Ishikawa (cell line): ENCODE measurements at regions not wholly inside any gene's neighbourhood (a gene's known extent, or its start where the extent isn't known, plus 50 kb on each side); places are given as distances from the start of the nearest gene placed in this dataset.
A peak's percentile ranks its signal among the peaks of the same experiment; 100 is the strongest.

Source experiments
- CEBPB ChIP-seq: IDR thresholded peaks from 2 replicates; pipeline ENCODE4 v1.6.1; 2012
- CREB1 ChIP-seq: IDR thresholded peaks from 2 replicates; pipeline ENCODE4 v1.6.1; 2012; ENCODE audit warnings: low read depth
- EGR1 ChIP-seq: IDR thresholded peaks from 2 replicates; pipeline ENCODE4 v1.6.1; 2012
- EP300 ChIP-seq: IDR thresholded peaks from 2 replicates; pipeline ENCODE4 v1.6.1; 2012; ENCODE audit warnings: borderline replicate concordance
- FOXM1 ChIP-seq: IDR thresholded peaks from 2 replicates; pipeline ENCODE4 v1.6.1; 2012; ENCODE audit warnings: low read depth, borderline replicate concordance
- NFIC ChIP-seq: IDR thresholded peaks from 2 replicates; pipeline ENCODE4 v1.6.1; 2012
- RAD21 ChIP-seq: IDR thresholded peaks from 2 replicates; pipeline ENCODE4 v1.6.1; 2012; ENCODE audit warnings: low read depth
- TAF1 ChIP-seq: IDR thresholded peaks from 2 replicates; pipeline ENCODE4 v1.6.1; 2012; ENCODE audit warnings: low read depth, mild to moderate bottlenecking
- TCF12 ChIP-seq: IDR thresholded peaks from 2 replicates; pipeline ENCODE4 v1.6.1; 2012; ENCODE audit warnings: low read depth
- TEAD4 ChIP-seq: IDR thresholded peaks from 2 replicates; pipeline ENCODE4 v1.6.1; 2012
- YY1 ChIP-seq: IDR thresholded peaks from 2 replicates; pipeline ENCODE4 v1.6.1; 2012; ENCODE audit warnings: low read depth
- ZBTB7A ChIP-seq: IDR thresholded peaks from 2 replicates; pipeline ENCODE4 v1.6.1; 2012; ENCODE audit warnings: low read depth
- TF ChIP-seq, protein P1 (sequence below): IDR thresholded peaks from 2 replicates; pipeline ENCODE4 v1.6.1; 2012; ENCODE audit warnings: low read depth, mild to moderate bottlenecking
- TF ChIP-seq, protein P2 (sequence below): IDR thresholded peaks from 2 replicates; pipeline ENCODE4 v1.6.1; 2012
- TF ChIP-seq, protein P3 (sequence below): IDR thresholded peaks from 2 replicates; pipeline ENCODE4 v1.6.1; 2012

DNA sequence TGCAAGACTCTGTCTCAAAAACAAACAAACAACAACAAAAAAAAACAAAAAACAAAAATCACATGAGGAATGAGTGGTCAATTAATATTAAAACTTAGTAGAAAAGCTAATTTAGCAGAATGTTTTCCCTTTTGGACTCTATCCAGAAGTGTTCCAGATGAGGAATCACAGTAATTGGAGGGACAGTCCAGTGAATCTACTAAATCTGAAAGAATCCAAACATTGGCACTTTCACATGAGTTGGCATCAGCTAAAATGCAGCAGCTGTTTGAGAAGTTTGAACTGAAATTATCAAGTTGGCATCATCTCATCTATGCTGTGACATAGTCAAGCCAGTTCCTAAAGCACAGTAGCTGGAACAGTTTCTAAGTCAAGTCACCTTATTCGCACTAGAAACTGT lies 367.8 kb downstream of the PPP1R3A start:
- TF ChIP-seq EGR1: no peak
- TF ChIP-seq NFIC: 0 out of 2 replicates have a peak, but pooled peaks have one; percentile 19

DNA sequence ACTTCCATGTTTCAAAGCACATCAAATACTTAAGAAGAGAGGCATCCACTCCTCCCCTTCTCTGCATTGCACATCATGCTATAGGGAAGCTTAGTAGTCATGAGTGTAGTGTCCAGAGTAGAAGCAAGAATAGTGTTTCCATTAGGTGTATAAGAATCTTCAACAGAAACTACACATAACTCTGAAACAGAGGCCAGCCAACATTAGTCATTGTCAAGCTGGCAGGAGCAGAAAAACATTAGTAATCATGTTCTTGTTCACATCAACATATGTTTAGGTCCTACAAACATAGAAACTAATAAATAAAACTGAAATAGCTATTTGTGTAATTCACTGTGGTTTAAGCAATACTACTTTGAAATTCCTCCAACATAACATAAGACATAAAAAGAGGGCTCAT lies 370.2 kb downstream of the PPP1R3A start:
- TF ChIP-seq TAF1: no peak
- TF ChIP-seq FOXM1: no peak
- no peak for TF ChIP-seq YY1
- no peak for TF ChIP-seq EP300
- TF ChIP-seq TEAD4: no peak
- no peak for TF ChIP-seq RAD21
- TF ChIP-seq EGR1: no peak
- TF ChIP-seq, protein P1, sequence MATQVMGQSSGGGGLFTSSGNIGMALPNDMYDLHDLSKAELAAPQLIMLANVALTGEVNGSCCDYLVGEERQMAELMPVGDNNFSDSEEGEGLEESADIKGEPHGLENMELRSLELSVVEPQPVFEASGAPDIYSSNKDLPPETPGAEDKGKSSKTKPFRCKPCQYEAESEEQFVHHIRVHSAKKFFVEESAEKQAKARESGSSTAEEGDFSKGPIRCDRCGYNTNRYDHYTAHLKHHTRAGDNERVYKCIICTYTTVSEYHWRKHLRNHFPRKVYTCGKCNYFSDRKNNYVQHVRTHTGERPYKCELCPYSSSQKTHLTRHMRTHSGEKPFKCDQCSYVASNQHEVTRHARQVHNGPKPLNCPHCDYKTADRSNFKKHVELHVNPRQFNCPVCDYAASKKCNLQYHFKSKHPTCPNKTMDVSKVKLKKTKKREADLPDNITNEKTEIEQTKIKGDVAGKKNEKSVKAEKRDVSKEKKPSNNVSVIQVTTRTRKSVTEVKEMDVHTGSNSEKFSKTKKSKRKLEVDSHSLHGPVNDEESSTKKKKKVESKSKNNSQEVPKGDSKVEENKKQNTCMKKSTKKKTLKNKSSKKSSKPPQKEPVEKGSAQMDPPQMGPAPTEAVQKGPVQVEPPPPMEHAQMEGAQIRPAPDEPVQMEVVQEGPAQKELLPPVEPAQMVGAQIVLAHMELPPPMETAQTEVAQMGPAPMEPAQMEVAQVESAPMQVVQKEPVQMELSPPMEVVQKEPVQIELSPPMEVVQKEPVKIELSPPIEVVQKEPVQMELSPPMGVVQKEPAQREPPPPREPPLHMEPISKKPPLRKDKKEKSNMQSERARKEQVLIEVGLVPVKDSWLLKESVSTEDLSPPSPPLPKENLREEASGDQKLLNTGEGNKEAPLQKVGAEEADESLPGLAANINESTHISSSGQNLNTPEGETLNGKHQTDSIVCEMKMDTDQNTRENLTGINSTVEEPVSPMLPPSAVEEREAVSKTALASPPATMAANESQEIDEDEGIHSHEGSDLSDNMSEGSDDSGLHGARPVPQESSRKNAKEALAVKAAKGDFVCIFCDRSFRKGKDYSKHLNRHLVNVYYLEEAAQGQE: no peak
- no peak for TF ChIP-seq TCF12
- TF ChIP-seq, protein P2, sequence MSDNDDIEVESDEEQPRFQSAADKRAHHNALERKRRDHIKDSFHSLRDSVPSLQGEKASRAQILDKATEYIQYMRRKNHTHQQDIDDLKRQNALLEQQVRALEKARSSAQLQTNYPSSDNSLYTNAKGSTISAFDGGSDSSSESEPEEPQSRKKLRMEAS: no peak
- TF ChIP-seq, protein P3, sequence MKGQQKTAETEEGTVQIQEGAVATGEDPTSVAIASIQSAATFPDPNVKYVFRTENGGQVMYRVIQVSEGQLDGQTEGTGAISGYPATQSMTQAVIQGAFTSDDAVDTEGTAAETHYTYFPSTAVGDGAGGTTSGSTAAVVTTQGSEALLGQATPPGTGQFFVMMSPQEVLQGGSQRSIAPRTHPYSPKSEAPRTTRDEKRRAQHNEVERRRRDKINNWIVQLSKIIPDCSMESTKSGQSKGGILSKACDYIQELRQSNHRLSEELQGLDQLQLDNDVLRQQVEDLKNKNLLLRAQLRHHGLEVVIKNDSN: no peak
- no peak for TF ChIP-seq CREB1

DNA sequence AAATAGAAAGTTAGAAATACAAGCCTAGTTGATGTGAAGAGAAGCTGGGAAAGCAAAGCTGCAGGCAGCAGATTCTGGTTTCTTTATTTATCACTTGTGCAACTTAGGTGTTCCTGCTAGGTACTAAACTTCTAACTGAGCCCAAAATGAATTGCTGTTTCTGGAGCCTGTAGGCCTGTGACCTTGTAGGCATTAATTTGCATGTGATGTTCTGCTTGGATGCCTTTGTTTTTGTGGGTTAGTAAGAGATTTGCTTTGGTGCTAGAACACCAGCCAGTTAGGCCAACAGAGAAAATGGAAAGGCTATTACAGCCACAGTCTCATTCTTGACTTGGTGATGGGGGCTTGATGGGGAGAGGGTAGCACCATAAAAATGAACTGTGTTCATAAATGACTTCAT lies 370.7 kb downstream of the PPP1R3A start:
- TF ChIP-seq RAD21 (no peak), TEAD4 (no peak), FOXM1 (no peak), EP300 (no peak), CEBPB (no peak), TCF12 (no peak), ZBTB7A (no peak), TAF1 (no peak), CREB1 (no peak), EGR1 (no peak), NFIC (no peak), YY1 (no peak)
- TF ChIP-seq, protein P1: no peak
- TF ChIP-seq, protein P2: no peak
- TF ChIP-seq, protein P3: no peak

DNA sequence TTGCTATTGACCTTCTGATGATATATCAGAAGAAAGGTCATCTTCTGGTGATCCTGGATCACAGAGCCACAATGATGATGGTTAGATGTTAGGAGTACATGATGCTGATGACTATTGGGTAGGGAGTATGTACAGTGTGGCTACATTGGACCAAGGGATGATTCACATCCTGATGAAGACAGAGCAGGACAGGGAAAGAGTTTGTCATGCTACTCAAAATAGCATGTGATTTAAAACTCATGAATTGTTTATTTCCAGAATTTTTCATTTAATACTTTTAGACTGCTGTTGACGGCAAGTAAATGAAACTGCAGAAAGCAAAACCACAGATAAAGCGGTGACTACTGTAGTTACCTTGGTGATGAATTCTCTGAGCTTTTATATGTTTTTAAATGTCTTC lies 397.3 kb downstream of the PPP1R3A start:
- TF ChIP-seq, protein P3: no peak
- TF ChIP-seq FOXM1 (no peak), CEBPB (no peak), NFIC (no peak), TAF1 (no peak), EP300 (no peak), CREB1 (no peak), TCF12 (no peak), YY1 (no peak), EGR1 (no peak), ZBTB7A (no peak), TEAD4 (no peak), RAD21 (no peak)
- TF ChIP-seq, protein P2: no peak
- TF ChIP-seq, protein P1: no peak
